ENCODE measurements at regions not wholly inside any gene's neighbourhood (a gene's known extent, or its start where the extent isn't known, plus 50 kb on each side); places are given as distances from the start of the nearest gene placed in this dataset.

GRCh38 chr15:101565377-101565776 lies 75.9 kb upstream of the PCSK6 start:
- ChIA-PET RAD21 (ENCODE audit: low non-redundant PET in 1 of 2, low total read pairs in 2 of 2, uncharacterized antibody in 2 of 2, unreplicated experiment in 2 of 2) (no interaction called here), POLR2A (no interaction called here), CTCF (no interaction called here)
- no peak overlapping the region for H3K9ac ChIP-seq (ENCODE audit: low read length)
- intact Hi-C loops (cut with micrococcal nuclease) = no loop called here
- H3K9me2 ChIP-seq (ENCODE audit: insufficient read depth) = no peaks in the 10 kb centered on the region
- H3K36me3 ChIP-seq (ENCODE audit: control insufficient read depth in 1 of 2, insufficient read depth in 2 of 2, low read length in 2 of 2) = no peaks in the 10 kb centered on the region
- H4K20me1 ChIP-seq (ENCODE audit: insufficient read depth) = no peaks in the 10 kb centered on the region
- BruUV-seq (replicated peaks) = no TSS peak
- no peak for DNase-seq (ENCODE audit: low read depth, low spot score)
- no peak overlapping the region for H2AFZ ChIP-seq (ENCODE audit: low read depth, low read length, poor library complexity, severe bottlenecking)
- no peak overlapping the region for H3K4me2 ChIP-seq (ENCODE audit: low read length)
- H3K9me3 ChIP-seq (ENCODE audit: control insufficient read depth in 1 of 2, insufficient read depth in 1 of 2, low read depth in 1 of 2, low read length in 2 of 2) = no peaks in the 10 kb centered on the region
- no peaks in the 10 kb centered on the region for H3K27me3 ChIP-seq (ENCODE audit: insufficient read depth, low read length)
- no peak overlapping the region for H3K4me3 ChIP-seq (replicated peaks in 1 of 2; ENCODE audit: low read depth in 1 of 2, low read length in 2 of 2)
- no peak for ATAC-seq
- no peaks in the 10 kb centered on the region for H3K79me2 ChIP-seq (ENCODE audit: insufficient read depth, low read length)
- peaks cover 0 to 5% of the 10 kb centered on the region in 2 experiments; a peak in 1 of 4 replicates for H3K4me1 ChIP-seq (ENCODE audit: control insufficient read depth in 1 of 2, insufficient read depth in 2 of 2, low read length in 2 of 2)
- no peak for TF ChIP-seq EZH2phosphoT487 (IDR thresholded peaks at IDR 0.05; ENCODE audit: borderline replicate concordance)
- no peak overlapping the region for H3K27ac ChIP-seq (ENCODE audit: low read depth, low read length)

GRCh38 chr15:101563176-101563796 lies 73.8 kb upstream of the PCSK6 start:
- ChIA-PET CTCF (no interaction called here), POLR2A (no interaction called here), RAD21 (ENCODE audit: low non-redundant PET in 1 of 2, low total read pairs in 2 of 2, uncharacterized antibody in 2 of 2, unreplicated experiment in 2 of 2) (no interaction called here)
- no peaks in the 10 kb centered on the region for H3K9me3 ChIP-seq (ENCODE audit: control insufficient read depth in 1 of 2, insufficient read depth in 1 of 2, low read depth in 1 of 2, low read length in 2 of 2)
- no peak overlapping the region for H3K9ac ChIP-seq (ENCODE audit: low read length)
- H4K20me1 ChIP-seq (ENCODE audit: insufficient read depth) = no peaks in the 10 kb centered on the region
- no peak overlapping the region for H3K4me3 ChIP-seq (replicated peaks in 1 of 2; ENCODE audit: low read depth in 1 of 2, low read length in 2 of 2)
- no peaks in the 10 kb centered on the region for H3K27me3 ChIP-seq (ENCODE audit: insufficient read depth, low read length)
- no peak overlapping the region for H2AFZ ChIP-seq (ENCODE audit: low read depth, low read length, poor library complexity, severe bottlenecking)
- H3K27ac ChIP-seq (ENCODE audit: low read depth, low read length) = no peak overlapping the region
- H3K36me3 ChIP-seq (ENCODE audit: control insufficient read depth in 1 of 2, insufficient read depth in 2 of 2, low read length in 2 of 2) = no peaks in the 10 kb centered on the region
- intact Hi-C loops (cut with micrococcal nuclease) = no loop called here
- H3K4me2 ChIP-seq (ENCODE audit: low read length) = no peak overlapping the region
- no peaks in the 10 kb centered on the region for H3K4me1 ChIP-seq (ENCODE audit: control insufficient read depth in 1 of 2, insufficient read depth in 2 of 2, low read length in 2 of 2)
- no peak for DNase-seq (ENCODE audit: low read depth, low spot score)
- H3K9me2 ChIP-seq (ENCODE audit: insufficient read depth) = no peaks in the 10 kb centered on the region
- no peak for ATAC-seq
- no peaks in the 10 kb centered on the region for H3K79me2 ChIP-seq (ENCODE audit: insufficient read depth, low read length)
- BruUV-seq (replicated peaks) = no TSS peak
- TF ChIP-seq ZFX (IDR thresholded peaks at IDR 0.05) = no peak
- no peak for TF ChIP-seq POLR2A (IDR thresholded peaks at IDR 0.05; ENCODE audit: borderline replicate concordance, extremely low read depth, insufficient read depth, insufficient read length)
- TF ChIP-seq MAX (IDR thresholded peaks at IDR 0.05) = no peak

Measured in HCT116 (cell line).